Mesothelial cell of epicardium (in vitro differentiated cells): ENCODE measurements at regions not wholly inside any gene's neighbourhood (a gene's known extent, or its start where the extent isn't known, plus 50 kb on each side); places are given as distances from the start of the nearest gene placed in this dataset.

ENCODE experiments used
- DNase-seq, 2 experiments: peaks; one replicate each; pipeline ENCODE4 v3.0.0; 2021; ENCODE audit warnings: low spot score in 2 of 2; ENCODE audit not compliant: unreplicated experiment in 2 of 2
- H3K27ac Mint-ChIP-seq: 2 replicates; pipeline ENCODE4 v1.8.0; 2021; ENCODE audit warnings: mixed read lengths
- H3K27me3 Mint-ChIP-seq: 2 replicates; pipeline ENCODE4 v1.8.0; 2021; ENCODE audit warnings: low read depth, mixed read lengths
- H3K36me3 Mint-ChIP-seq: 2 replicates; pipeline ENCODE4 v1.8.0; 2021; ENCODE audit warnings: mixed read lengths
- H3K4me1 Mint-ChIP-seq: 2 replicates; pipeline ENCODE4 v1.8.0; 2021; ENCODE audit warnings: mixed read lengths
- H3K4me3 Mint-ChIP-seq: 2 replicates; pipeline ENCODE4 v1.8.0; 2021; ENCODE audit warnings: mild to moderate bottlenecking, moderate library complexity, mixed read lengths
- H3K9me3 Mint-ChIP-seq: 2 replicates; pipeline ENCODE4 v1.8.0; 2021; ENCODE audit warnings: mixed read lengths
- TF ChIP-seq, protein P1 (sequence below): fragments of 200-600 bp; sonication (generic); IDR thresholded peaks from one replicate; pipeline ENCODE4 v1.5.0; 2021; ENCODE audit warnings: antibody characterized with exemption; ENCODE audit not compliant: unreplicated experiment

DNA sequence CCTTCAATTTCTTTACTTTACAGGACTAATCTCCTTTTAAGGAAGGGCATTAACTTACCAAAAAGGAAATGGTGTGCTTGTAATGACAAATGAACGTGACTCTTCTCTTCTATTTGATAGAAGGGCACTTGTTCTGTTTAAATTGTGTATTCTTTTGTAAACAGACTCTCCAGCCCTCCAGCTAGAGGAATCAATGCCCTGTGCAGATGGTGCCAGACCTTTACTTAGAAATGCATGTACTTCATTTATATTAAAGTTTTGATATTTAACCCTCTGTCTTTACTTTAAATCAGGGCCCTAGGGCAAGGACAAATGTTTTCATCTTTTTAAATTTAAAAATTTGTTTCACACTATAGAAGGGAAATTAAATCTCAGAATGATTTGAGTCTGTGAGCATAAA lies 355.1 kb downstream of the GBE1 start:
- Mint-ChIP-seq H3K27me3 (no peaks in the 10 kb centered on the region), H3K9me3 (no peaks in the 10 kb centered on the region), H3K27ac (no peak overlapping the region), H3K36me3 (no peaks in the 10 kb centered on the region), H3K4me3 (no peak overlapping the region), H3K4me1 (no peaks in the 10 kb centered on the region)
- TF ChIP-seq, protein P1, sequence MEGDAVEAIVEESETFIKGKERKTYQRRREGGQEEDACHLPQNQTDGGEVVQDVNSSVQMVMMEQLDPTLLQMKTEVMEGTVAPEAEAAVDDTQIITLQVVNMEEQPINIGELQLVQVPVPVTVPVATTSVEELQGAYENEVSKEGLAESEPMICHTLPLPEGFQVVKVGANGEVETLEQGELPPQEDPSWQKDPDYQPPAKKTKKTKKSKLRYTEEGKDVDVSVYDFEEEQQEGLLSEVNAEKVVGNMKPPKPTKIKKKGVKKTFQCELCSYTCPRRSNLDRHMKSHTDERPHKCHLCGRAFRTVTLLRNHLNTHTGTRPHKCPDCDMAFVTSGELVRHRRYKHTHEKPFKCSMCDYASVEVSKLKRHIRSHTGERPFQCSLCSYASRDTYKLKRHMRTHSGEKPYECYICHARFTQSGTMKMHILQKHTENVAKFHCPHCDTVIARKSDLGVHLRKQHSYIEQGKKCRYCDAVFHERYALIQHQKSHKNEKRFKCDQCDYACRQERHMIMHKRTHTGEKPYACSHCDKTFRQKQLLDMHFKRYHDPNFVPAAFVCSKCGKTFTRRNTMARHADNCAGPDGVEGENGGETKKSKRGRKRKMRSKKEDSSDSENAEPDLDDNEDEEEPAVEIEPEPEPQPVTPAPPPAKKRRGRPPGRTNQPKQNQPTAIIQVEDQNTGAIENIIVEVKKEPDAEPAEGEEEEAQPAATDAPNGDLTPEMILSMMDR: no peak
- no peak for DNase-seq

DNA sequence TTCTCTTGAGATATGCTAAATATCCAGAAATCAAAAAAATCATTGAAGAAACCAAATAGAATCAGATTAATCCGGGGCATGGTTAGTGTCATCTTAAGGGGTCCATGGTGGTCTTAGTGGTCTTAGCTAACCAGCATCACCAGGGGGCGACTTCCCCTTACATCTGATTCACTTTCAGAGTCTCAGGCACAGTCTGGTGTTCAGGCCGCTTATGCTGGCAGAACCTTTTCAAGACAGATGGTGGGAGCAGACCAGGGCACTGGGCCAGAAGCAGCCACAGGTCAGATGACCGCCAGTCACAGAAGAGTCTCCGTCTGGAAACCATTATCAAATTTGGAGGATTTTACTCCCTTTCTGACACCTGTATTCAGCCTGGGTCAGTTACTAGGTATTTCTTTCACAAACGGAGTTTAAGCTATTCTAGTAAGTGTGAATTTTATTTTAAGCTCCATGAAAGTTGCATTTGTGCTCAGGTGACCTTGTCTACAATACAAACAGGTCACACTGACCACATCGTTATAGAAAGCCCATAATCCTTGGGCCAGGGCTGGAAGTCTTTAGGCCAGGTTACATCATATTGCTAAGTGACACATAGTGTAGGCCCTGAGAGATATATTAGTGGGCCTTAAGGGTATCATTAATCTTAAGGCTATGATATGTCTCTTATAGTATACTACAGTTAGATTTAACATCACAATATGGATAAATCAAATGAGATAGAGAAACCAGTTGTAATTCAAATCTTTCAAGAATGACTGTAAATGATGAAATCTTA lies 365.5 kb downstream of the GBE1 start:
- no peak overlapping the region for H3K27ac Mint-ChIP-seq
- H3K9me3 Mint-ChIP-seq: peaks cover 7% of the 10 kb centered on the region
- H3K4me1 Mint-ChIP-seq: peaks cover 13% of the 10 kb centered on the region
- no peak overlapping the region for H3K4me3 Mint-ChIP-seq
- no peaks in the 10 kb centered on the region for H3K36me3 Mint-ChIP-seq
- H3K27me3 Mint-ChIP-seq: no peaks in the 10 kb centered on the region
- TF ChIP-seq, protein P1: no peak
- DNase-seq: no peak

DNA sequence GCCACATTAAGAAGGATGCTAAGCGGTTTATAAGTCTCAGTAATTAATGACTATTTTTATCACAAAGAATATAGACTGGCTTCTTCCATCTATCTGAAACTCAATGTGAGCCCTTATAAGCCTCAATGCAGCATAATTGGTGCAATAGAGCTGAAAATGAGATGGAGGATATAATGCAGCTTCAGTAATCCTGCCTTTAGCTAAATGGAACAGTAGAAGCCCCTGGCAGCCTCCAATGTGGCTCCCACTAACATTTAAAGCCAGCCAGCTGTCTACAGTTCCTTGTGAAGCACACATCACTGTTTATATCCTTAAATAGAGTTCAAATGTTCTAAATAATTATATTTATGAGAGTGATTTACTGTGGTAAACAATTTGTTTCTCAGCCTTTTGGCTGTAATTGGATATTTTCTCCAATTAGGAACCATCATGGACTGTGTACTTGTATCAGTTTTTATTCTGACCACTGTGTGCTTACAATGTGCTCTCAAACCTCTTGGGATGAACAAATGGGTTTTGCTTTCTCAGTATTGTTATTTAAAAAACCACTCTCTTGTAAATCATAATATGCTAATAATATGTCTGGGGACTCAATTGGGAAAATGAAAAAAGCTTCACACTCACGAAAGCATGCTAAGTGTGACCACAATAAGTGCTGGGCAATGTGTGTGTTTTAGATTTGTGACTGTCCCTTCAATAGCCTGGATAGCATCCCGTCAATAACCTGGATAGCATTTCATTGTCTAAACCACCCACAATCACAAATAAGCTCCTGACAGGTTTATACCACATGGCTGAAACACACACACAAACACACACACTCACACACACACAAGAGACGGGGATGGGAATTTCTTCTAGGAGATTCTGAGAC lies 366.6 kb downstream of the GBE1 start:
- Mint-ChIP-seq H3K4me3 (no peak overlapping the region), H3K27me3 (no peaks in the 10 kb centered on the region), H3K4me1 (peaks cover 13% of the 10 kb centered on the region), H3K27ac (no peak overlapping the region), H3K36me3 (no peaks in the 10 kb centered on the region), H3K9me3 (peaks cover 8% of the 10 kb centered on the region)
- TF ChIP-seq, protein P1: no peak
- DNase-seq: no peak

DNA sequence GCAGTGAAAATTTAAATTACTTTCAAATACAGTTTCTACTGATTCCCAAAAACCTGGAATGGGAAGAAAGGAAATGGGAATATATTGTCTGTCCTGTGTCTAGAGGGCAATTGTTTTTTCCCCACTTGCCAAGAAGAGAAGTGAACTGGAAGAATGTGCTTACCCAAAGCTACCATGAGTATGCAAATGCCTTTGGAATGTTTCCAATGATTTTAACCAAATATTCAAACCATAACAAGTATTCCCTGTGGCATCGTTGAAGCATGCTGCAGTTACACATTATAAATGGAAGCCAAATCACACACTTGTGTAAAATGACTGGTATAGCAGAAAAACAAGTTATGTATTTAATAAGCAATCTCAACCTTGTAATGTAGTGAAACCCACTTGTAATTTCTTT lies 368.2 kb downstream of the GBE1 start:
- Mint-ChIP-seq H3K4me1 (peaks cover 13% of the 10 kb centered on the region), H3K4me3 (no peak overlapping the region), H3K27ac (no peak overlapping the region), H3K27me3 (no peaks in the 10 kb centered on the region), H3K36me3 (no peaks in the 10 kb centered on the region), H3K9me3 (peaks cover 8% of the 10 kb centered on the region)
- TF ChIP-seq, protein P1: no peak
- no peak for DNase-seq

DNA sequence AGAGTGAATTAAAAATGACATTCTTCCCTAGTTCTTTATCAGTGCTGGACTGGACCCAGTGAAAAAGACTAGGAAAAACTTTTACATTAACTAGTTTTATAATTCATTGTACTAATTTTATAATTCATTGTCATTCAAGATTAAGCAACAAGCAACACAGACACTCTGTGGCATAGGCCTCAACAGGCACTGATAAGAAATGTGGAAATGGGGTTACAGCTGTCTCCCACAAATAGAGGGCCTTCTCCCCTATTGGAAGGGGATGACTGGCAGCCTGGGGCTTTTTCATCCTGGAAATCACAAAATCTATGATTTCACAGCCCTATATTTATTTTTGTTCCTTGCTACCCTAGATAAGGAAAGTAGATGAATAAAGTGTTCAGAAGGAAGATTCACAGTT lies 370.6 kb downstream of the GBE1 start:
- Mint-ChIP-seq H3K36me3 (no peaks in the 10 kb centered on the region), H3K9me3 (peaks cover 8% of the 10 kb centered on the region), H3K27me3 (no peaks in the 10 kb centered on the region), H3K4me3 (no peak overlapping the region), H3K27ac (no peak overlapping the region), H3K4me1 (peaks cover 11% of the 10 kb centered on the region)
- no peak for DNase-seq
- TF ChIP-seq, protein P1: no peak
